Activated T-cell treated with anti-CD3 and anti-CD28 coated beads, Interleukin-2, amount 50 U/mL, for 48 hours (primary cell): ENCODE measurements at regions not wholly inside any gene's neighbourhood (a gene's known extent, or its start where the extent isn't known, plus 50 kb on each side); places are given as distances from the start of the nearest gene placed in this dataset.
"Not testable (repeated sequence)": the region's sequence is repeated elsewhere in the genome, so short reads cannot be mapped to it uniquely, and the experiment has no call there.

Source experiments
- DNase-seq, 2 experiments: peaks; one replicate each; pipeline ENCODE4 v3.0.0-alpha.2; 2020

- DNase-seq = peak; percentile 40 to 54
These were observed 457.1 kb downstream of the DAD1 start for GRCh38 chr14:22131749-22132476.

- no peak for DNase-seq
These were observed 450.5 kb upstream of the OR4E1 start for GRCh38 chr14:22124073-22124613.

GRCh38 chr14:22122829-22123560 is 449.4 kb upstream of the OR4E1 start:
- no peak for DNase-seq

GRCh38 chr14:22122227-22122818 is 448.7 kb upstream of the OR4E1 start:
- no peak for DNase-seq

GRCh38 chr14:22118899-22119477 is 445.4 kb upstream of the OR4E1 start:
- no peak for DNase-seq

GRCh38 chr14:22113401-22113800 is 439.8 kb upstream of the OR4E1 start:
- DNase-seq = no peak

- peak; percentile 52 to 67 for DNase-seq
These were observed 438.4 kb upstream of the OR4E1 start for GRCh38 chr14:22112004-22112403.

- no peak for DNase-seq
These were observed 434.1 kb upstream of the OR4E1 start for GRCh38 chr14:22107753-22108152.

GRCh38 chr14:22106700-22107697 is 433.4 kb upstream of the OR4E1 start:
- DNase-seq = no peak

- DNase-seq = no peak
These were observed 432.0 kb upstream of the OR4E1 start for GRCh38 chr14:22105624-22106006.

GRCh38 chr14:22105006-22105623 is 431.5 kb upstream of the OR4E1 start:
- DNase-seq = no peak

GRCh38 chr14:22100764-22101120 is 427.1 kb upstream of the OR4E1 start:
- DNase-seq = not testable (repeated sequence)

GRCh38 chr14:22099942-22100763 is 426.5 kb upstream of the OR4E1 start:
- DNase-seq = peak; percentile 49 to 64

- DNase-seq = no peak
These were observed 424.8 kb upstream of the OR4E1 start for GRCh38 chr14:22098435-22098834.

GRCh38 chr14:22097586-22098292 is 424.1 kb upstream of the OR4E1 start:
- no peak for DNase-seq

- DNase-seq = no peak
These were observed 423.5 kb upstream of the OR4E1 start for GRCh38 chr14:22097072-22097471.

- DNase-seq = no peak
These were observed 422.9 kb upstream of the OR4E1 start for GRCh38 chr14:22096514-22096895.

- DNase-seq = no peak
These were observed 422.4 kb upstream of the OR4E1 start for GRCh38 chr14:22095860-22096513.

GRCh38 chr14:22089940-22090339 is 416.3 kb upstream of the OR4E1 start:
- no peak for DNase-seq
